Renal cortex interstitium (tissue), 11 donors: ENCODE measurements at regions not wholly inside any gene's neighbourhood (a gene's known extent, or its start where the extent isn't known, plus 50 kb on each side); places are given as distances from the start of the nearest gene placed in this dataset.

Source experiments
- DNase-seq, 11 donors: peaks; one replicate each; pipeline ENCODE4 v3.0.0-alpha.2; 2013; ENCODE audit warnings: low read depth in 9 of 11, low spot score in 4 of 11; ENCODE audit errors: extremely low read depth in 1 of 11

- no peak for DNase-seq
These were observed 69.0 kb upstream of the SPANXN1 start for GRCh38 chrX:145178268-145178667.

- DNase-seq = peak in 1 of 11 donors; percentile 4
These were observed 56.4 kb upstream of the SPANXN1 start for GRCh38 chrX:145190801-145191389.
